ENCODE measurements at regions not wholly inside any gene's neighbourhood (a gene's known extent, or its start where the extent isn't known, plus 50 kb on each side); places are given as distances from the start of the nearest gene placed in this dataset.

DNA sequence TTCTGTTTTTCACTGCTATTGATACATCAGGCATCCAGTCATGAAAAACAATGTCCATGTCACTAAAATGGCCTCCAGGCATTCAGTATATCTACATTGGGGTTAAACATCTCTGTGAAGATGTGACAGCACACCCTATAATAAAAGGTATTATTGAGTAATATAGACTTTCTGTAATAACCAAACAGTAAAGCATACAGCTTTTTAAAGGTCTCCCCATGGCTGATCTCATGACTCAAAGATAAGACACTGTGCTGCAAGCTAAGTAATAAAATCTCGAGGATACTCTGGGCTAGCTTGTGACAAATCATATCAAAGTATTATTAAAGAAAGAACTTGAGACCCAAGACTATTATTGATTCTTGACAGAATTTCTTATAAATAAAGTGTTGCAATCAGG is 613.1 kb upstream of the PKN2 start:
- H3K27ac Mint-ChIP-seq = no peak overlapping the region
- WGBS, 2 experiments (ENCODE audit: insufficient coverage in 1 of 2, insufficient read length in 1 of 2) = 92% methylated on average over 1 of the region's 1 CpG; no CpG with 5 or more reads in 1 of the 2 experiments
- Histone ChIP-seq H3K9ac (ENCODE audit: extremely low read depth, low read length, poor library complexity, severe bottlenecking) (no peak overlapping the region), H3K9me3 (ENCODE audit: control insufficient read depth, low read length) (no peaks in the 10 kb centered on the region), H3K4me3 (ENCODE audit: low read length) (no peak overlapping the region), H3K36me3 (ENCODE audit: control insufficient read depth, insufficient read depth, low read length) (no peaks in the 10 kb centered on the region), H3K27ac (ENCODE audit: low read depth, low read length) (no peak overlapping the region), H3K27me3 (ENCODE audit: control insufficient read depth, insufficient read depth, low read length, poor library complexity, severe bottlenecking) (no peaks in the 10 kb centered on the region), H3K4me1 (ENCODE audit: control insufficient read depth, insufficient read depth, low read length) (no peaks in the 10 kb centered on the region)
- H3K36me3 Mint-ChIP-seq (ENCODE audit: low read depth) = no peaks in the 10 kb centered on the region
- DNase-seq = no peak
- TF ChIP-seq, protein P1, sequence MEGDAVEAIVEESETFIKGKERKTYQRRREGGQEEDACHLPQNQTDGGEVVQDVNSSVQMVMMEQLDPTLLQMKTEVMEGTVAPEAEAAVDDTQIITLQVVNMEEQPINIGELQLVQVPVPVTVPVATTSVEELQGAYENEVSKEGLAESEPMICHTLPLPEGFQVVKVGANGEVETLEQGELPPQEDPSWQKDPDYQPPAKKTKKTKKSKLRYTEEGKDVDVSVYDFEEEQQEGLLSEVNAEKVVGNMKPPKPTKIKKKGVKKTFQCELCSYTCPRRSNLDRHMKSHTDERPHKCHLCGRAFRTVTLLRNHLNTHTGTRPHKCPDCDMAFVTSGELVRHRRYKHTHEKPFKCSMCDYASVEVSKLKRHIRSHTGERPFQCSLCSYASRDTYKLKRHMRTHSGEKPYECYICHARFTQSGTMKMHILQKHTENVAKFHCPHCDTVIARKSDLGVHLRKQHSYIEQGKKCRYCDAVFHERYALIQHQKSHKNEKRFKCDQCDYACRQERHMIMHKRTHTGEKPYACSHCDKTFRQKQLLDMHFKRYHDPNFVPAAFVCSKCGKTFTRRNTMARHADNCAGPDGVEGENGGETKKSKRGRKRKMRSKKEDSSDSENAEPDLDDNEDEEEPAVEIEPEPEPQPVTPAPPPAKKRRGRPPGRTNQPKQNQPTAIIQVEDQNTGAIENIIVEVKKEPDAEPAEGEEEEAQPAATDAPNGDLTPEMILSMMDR (conservative IDR thresholded peaks at IDR 0.05) = no peak
- no peaks in the 10 kb centered on the region for H3K9me3 Mint-ChIP-seq
- no peak overlapping the region for H3K4me3 Mint-ChIP-seq
- no peaks in the 10 kb centered on the region for H3K4me1 Mint-ChIP-seq
- no peaks in the 10 kb centered on the region for H3K27me3 Mint-ChIP-seq (ENCODE audit: insufficient read depth)

DNA sequence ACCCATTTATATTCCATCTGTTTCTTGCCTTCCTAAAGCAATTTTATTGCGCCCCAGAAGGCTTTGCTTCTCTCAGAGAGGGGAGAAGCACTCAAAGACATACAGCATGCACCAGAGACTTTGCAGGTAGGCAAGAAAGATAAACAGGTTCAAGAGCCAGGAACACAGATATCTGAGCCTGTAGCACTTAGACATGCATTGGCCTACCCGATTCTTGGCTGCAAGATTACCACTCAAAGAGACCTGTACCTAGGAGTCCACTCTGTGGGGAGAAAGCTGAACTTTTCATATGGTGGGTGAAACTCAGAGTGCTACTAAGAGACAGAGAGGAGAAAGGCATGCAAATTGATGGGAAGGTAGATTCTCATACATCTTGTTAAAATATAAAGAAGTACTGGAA is 609.4 kb upstream of the PKN2 start:
- no peak overlapping the region for H3K27ac Mint-ChIP-seq
- no peaks in the 10 kb centered on the region for H3K9me3 ChIP-seq (ENCODE audit: control insufficient read depth, low read length)
- no peak overlapping the region for H3K27ac ChIP-seq (ENCODE audit: low read depth, low read length)
- no peaks in the 10 kb centered on the region for H3K9me3 Mint-ChIP-seq
- TF ChIP-seq, protein P1 (conservative IDR thresholded peaks at IDR 0.05) = no peak
- DNase-seq = no peak
- H3K4me3 ChIP-seq (ENCODE audit: low read length) = no peak overlapping the region
- H3K27me3 Mint-ChIP-seq (ENCODE audit: insufficient read depth) = no peaks in the 10 kb centered on the region
- no peak overlapping the region for H3K9ac ChIP-seq (ENCODE audit: extremely low read depth, low read length, poor library complexity, severe bottlenecking)
- no peak overlapping the region for H3K4me3 Mint-ChIP-seq
- no peaks in the 10 kb centered on the region for H3K27me3 ChIP-seq (ENCODE audit: control insufficient read depth, insufficient read depth, low read length, poor library complexity, severe bottlenecking)
- H3K4me1 ChIP-seq (ENCODE audit: control insufficient read depth, insufficient read depth, low read length) = no peaks in the 10 kb centered on the region
- WGBS, 2 experiments (ENCODE audit: insufficient coverage in 1 of 2, insufficient read length in 1 of 2) = 93 to 100% methylated on average over 1 to 2 of the region's 2 CpGs
- H3K4me1 Mint-ChIP-seq = no peaks in the 10 kb centered on the region
- H3K36me3 ChIP-seq (ENCODE audit: control insufficient read depth, insufficient read depth, low read length) = no peaks in the 10 kb centered on the region
- H3K36me3 Mint-ChIP-seq (ENCODE audit: low read depth) = no peaks in the 10 kb centered on the region

DNA sequence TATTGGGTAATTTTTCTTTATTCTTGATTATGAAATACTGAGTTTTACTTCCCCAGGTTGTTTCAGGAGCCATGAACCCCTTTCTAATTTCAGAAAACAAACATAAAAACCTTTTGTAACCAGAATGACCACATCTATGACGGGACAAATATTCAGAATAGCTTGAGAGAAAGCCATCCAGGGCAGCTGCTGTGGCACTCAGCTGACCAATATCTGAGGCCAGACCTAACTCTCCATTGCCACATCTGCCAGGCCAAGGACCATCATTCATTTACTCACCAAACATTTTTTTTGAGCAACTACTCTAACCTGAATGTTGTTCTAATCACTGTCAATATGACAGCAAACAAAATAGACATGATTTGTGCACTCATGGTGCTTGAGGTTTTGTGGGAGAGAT is 608.3 kb upstream of the PKN2 start:
- Mint-ChIP-seq H3K36me3 (ENCODE audit: low read depth) (no peaks in the 10 kb centered on the region), H3K4me1 (no peaks in the 10 kb centered on the region), H3K9me3 (no peaks in the 10 kb centered on the region), H3K27me3 (ENCODE audit: insufficient read depth) (no peaks in the 10 kb centered on the region), H3K4me3 (no peak overlapping the region), H3K27ac (no peak overlapping the region)
- H3K27ac ChIP-seq (ENCODE audit: low read depth, low read length) = no peak overlapping the region
- H3K4me1 ChIP-seq (ENCODE audit: control insufficient read depth, insufficient read depth, low read length) = no peaks in the 10 kb centered on the region
- DNase-seq = no peak
- no peak overlapping the region for H3K9ac ChIP-seq (ENCODE audit: extremely low read depth, low read length, poor library complexity, severe bottlenecking)
- H3K27me3 ChIP-seq (ENCODE audit: control insufficient read depth, insufficient read depth, low read length, poor library complexity, severe bottlenecking) = no peaks in the 10 kb centered on the region
- H3K4me3 ChIP-seq (ENCODE audit: low read length) = no peak overlapping the region
- 83 to 84% methylated on average over 1 of the region's 1 CpG for WGBS, 2 experiments (ENCODE audit: insufficient coverage in 1 of 2, insufficient read length in 1 of 2)
- no peaks in the 10 kb centered on the region for H3K9me3 ChIP-seq (ENCODE audit: control insufficient read depth, low read length)
- H3K36me3 ChIP-seq (ENCODE audit: control insufficient read depth, insufficient read depth, low read length) = no peaks in the 10 kb centered on the region
- TF ChIP-seq, protein P1 (conservative IDR thresholded peaks at IDR 0.05) = no peak
